Neural progenitor cell (in vitro differentiated cells): ENCODE measurements at regions not wholly inside any gene's neighbourhood (a gene's known extent, or its start where the extent isn't known, plus 50 kb on each side); places are given as distances from the start of the nearest gene placed in this dataset.
A peak's percentile ranks its signal among the peaks of the same experiment; 100 is the strongest.

ENCODE experiments used
- DNase-seq: peaks from one replicate; pipeline ENCODE4 v3.0.0-alpha.2; 2016; ENCODE audit warnings: low spot score
- H2AFZ ChIP-seq: fragments of 200-600 bp; sonication (generic); replicated peaks from 2 replicates; pipeline ENCODE4 v1.6.1; 2016; ENCODE audit warnings: antibody characterized with exemption
- H3F3A ChIP-seq: fragments of 200-600 bp; sonication (generic); 2 replicates; pipeline ENCODE4 v1.6.1; 2016; ENCODE audit warnings: antibody characterized with exemption, low read depth
- H3K27ac ChIP-seq: fragments of 200-600 bp; sonication (generic); 2 replicates; pipeline ENCODE4 v1.5.1; 2016; ENCODE audit warnings: mild to moderate bottlenecking
- H3K27me3 ChIP-seq: fragments of 200-600 bp; sonication (generic); 2 replicates; pipeline ENCODE4 v1.6.1; 2016; ENCODE audit warnings: mild to moderate bottlenecking, moderate library complexity
- H3K36me3 ChIP-seq: fragments of 200-600 bp; sonication (generic); 2 replicates; pipeline ENCODE4 v1.5.1; 2016
- H3K4me1 ChIP-seq: fragments of 200-600 bp; sonication (generic); 2 replicates; pipeline ENCODE4 v1.6.1; 2016; ENCODE audit warnings: mixed run types
- H3K4me2 ChIP-seq: fragments of 200-600 bp; sonication (generic); 2 replicates; pipeline ENCODE4 v1.6.1; 2016
- H3K4me3 ChIP-seq: fragments of 200-600 bp; sonication (generic); 2 replicates; pipeline ENCODE4 v1.5.1; 2016
- H3K79me2 ChIP-seq: fragments of 200-600 bp; sonication (generic); 2 replicates; pipeline ENCODE4 v1.6.1; 2016; ENCODE audit warnings: low read depth
- H3K9ac ChIP-seq: fragments of 200-600 bp; sonication (generic); 2 replicates; pipeline ENCODE4 v1.6.1; 2016
- H3K9me3 ChIP-seq: fragments of 200-600 bp; sonication (generic); 2 replicates; pipeline ENCODE4 v1.5.1; 2016; ENCODE audit warnings: low read depth
- H4K20me1 ChIP-seq: fragments of 200-600 bp; sonication (generic); 2 replicates; pipeline ENCODE4 v1.6.1; 2016; ENCODE audit warnings: low read depth
- H3K27ac Mint-ChIP-seq: 3 replicates; pipeline ENCODE4 v1.8.0; 2021; ENCODE audit warnings: mixed read lengths
- H3K27me3 Mint-ChIP-seq: 2 replicates; pipeline ENCODE4 v1.8.0; 2022; ENCODE audit warnings: low read depth, mild to moderate bottlenecking, inconsistent platforms, moderate library complexity, mixed read lengths; ENCODE audit not compliant: insufficient read depth
- H3K36me3 Mint-ChIP-seq: 3 replicates; pipeline ENCODE4 v1.8.0; 2021; ENCODE audit warnings: mixed read lengths
- H3K4me1 Mint-ChIP-seq: 3 replicates; pipeline ENCODE4 v1.8.0; 2021; ENCODE audit warnings: mixed read lengths
- H3K4me3 Mint-ChIP-seq: 3 replicates; pipeline ENCODE4 v1.8.0; 2021; ENCODE audit warnings: mild to moderate bottlenecking, moderate library complexity, mixed read lengths
- H3K9me3 Mint-ChIP-seq: 3 replicates; pipeline ENCODE4 v1.8.0; 2020; ENCODE audit warnings: mixed read lengths
- EZH2 ChIP-seq: fragments of 200-600 bp; sonication (generic); IDR thresholded peaks from 2 replicates; pipeline ENCODE4 v1.6.1; 2017; ENCODE audit warnings: antibody characterized with exemption, mild to moderate bottlenecking, moderate library complexity
- EZH2phosphoT487 ChIP-seq: fragments of 200-600 bp; sonication (generic); IDR thresholded peaks from 2 replicates; pipeline ENCODE4 v1.6.1; 2017; ENCODE audit warnings: antibody characterized with exemption
- TF ChIP-seq, protein P1 (sequence below): fragments of 200-600 bp; sonication (generic); IDR thresholded peaks from 2 replicates; pipeline ENCODE4 v1.5.1; 2017; ENCODE audit warnings: antibody characterized with exemption, mild to moderate bottlenecking

DNA sequence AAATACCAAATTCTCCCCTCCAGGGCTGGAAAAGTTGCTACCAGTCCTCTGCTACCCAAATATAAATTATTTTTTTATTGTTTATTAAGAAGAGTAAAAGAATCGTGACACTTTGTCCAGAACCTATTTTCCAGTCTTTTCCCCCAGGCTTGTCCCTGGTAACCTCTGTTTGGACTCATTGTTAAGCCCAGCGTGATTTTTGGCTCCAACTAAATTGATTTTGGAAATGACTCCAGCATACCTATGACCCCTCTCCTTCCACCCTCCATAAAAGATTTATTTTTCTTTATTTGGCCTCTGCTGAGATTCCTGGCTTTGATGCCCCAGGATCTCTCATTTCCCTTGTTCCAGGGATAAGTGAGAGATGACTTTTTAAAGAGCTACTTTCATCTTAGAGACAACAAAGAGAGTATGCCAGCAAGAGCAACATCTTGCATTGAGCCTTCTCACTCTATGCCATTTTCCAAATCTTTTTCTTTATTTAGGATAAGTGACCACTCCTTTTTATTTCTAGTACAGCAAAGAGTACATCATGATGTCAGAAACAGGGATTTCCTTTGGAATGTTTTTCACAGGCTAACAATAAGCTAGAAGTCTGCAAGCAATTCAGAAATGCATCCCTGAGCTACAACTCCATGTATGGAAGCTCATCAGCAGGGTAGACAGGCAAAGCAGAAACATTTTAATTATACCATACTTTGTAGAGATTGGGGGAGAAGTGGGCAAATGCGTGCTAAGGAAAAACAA is 75.8 kb downstream of the DAD1 start:
- TF ChIP-seq EZH2phosphoT487 (no peak), EZH2 (no peak)
- TF ChIP-seq, protein P1, sequence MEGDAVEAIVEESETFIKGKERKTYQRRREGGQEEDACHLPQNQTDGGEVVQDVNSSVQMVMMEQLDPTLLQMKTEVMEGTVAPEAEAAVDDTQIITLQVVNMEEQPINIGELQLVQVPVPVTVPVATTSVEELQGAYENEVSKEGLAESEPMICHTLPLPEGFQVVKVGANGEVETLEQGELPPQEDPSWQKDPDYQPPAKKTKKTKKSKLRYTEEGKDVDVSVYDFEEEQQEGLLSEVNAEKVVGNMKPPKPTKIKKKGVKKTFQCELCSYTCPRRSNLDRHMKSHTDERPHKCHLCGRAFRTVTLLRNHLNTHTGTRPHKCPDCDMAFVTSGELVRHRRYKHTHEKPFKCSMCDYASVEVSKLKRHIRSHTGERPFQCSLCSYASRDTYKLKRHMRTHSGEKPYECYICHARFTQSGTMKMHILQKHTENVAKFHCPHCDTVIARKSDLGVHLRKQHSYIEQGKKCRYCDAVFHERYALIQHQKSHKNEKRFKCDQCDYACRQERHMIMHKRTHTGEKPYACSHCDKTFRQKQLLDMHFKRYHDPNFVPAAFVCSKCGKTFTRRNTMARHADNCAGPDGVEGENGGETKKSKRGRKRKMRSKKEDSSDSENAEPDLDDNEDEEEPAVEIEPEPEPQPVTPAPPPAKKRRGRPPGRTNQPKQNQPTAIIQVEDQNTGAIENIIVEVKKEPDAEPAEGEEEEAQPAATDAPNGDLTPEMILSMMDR: no peak
- Histone ChIP-seq H3K27me3 (no peaks in the 10 kb centered on the region), H3K4me1 (peaks cover 42% of the 10 kb centered on the region), H2AFZ (no peak overlapping the region), H3K4me2 (no peak overlapping the region), H3F3A (peaks cover 23% of the 10 kb centered on the region), H3K4me3 (no peak overlapping the region), H3K79me2 (no peaks in the 10 kb centered on the region), H3K9me3 (no peaks in the 10 kb centered on the region), H3K9ac (no peak overlapping the region), H4K20me1 (no peaks in the 10 kb centered on the region), H3K27ac (no peak overlapping the region), H3K36me3 (no peaks in the 10 kb centered on the region)
- H3K9me3 Mint-ChIP-seq: peaks cover under 1% of the 10 kb centered on the region
- peak overlapping the region; percentile 7 for H3K27ac Mint-ChIP-seq
- H3K36me3 Mint-ChIP-seq: peaks cover 1% of the 10 kb centered on the region
- peaks cover 4% of the 10 kb centered on the region for H3K27me3 Mint-ChIP-seq
- H3K4me3 Mint-ChIP-seq: no peak overlapping the region
- H3K4me1 Mint-ChIP-seq: peaks cover 75% of the 10 kb centered on the region
- DNase-seq: no peak

GRCh38 chr14:22512106-22512814 is 76.8 kb downstream of the DAD1 start:
- no peaks in the 10 kb centered on the region for H3K9me3 Mint-ChIP-seq

GRCh38 chr14:22510527-22511110 is 78.4 kb downstream of the DAD1 start:
- no peak for DNase-seq
- H3K27ac ChIP-seq: no peak overlapping the region
- Mint-ChIP-seq H3K4me1 (peaks cover 73% of the 10 kb centered on the region), H3K27me3 (peaks cover 4% of the 10 kb centered on the region), H3K9me3 (no peaks in the 10 kb centered on the region), H3K36me3 (no peaks in the 10 kb centered on the region), H3K27ac (peak overlapping the region; percentile 84), H3K4me3 (no peak overlapping the region)
- no peak overlapping the region for H3K9ac ChIP-seq
- no peaks in the 10 kb centered on the region for H3K27me3 ChIP-seq
- H3F3A ChIP-seq: peaks cover 9% of the 10 kb centered on the region
- no peaks in the 10 kb centered on the region for H3K9me3 ChIP-seq
- TF ChIP-seq, protein P1: no peak
- TF ChIP-seq EZH2phosphoT487: no peak
- TF ChIP-seq EZH2: no peak
- no peaks in the 10 kb centered on the region for H3K36me3 ChIP-seq
- H3K79me2 ChIP-seq: no peaks in the 10 kb centered on the region
- no peak overlapping the region for H3K4me3 ChIP-seq
- H3K4me1 ChIP-seq: peaks cover 41% of the 10 kb centered on the region
- H3K4me2 ChIP-seq: no peak overlapping the region
- peak overlapping the region; percentile 13 for H2AFZ ChIP-seq
- no peaks in the 10 kb centered on the region for H4K20me1 ChIP-seq

More at GRCh38 chr14:22512106-22512814, 76.8 kb downstream of the DAD1 start:
- Mint-ChIP-seq H3K36me3 (no peaks in the 10 kb centered on the region), H3K27ac (peak overlapping the region; percentile 18), H3K4me3 (no peak overlapping the region), H3K27me3 (peaks cover 4% of the 10 kb centered on the region), H3K4me1 (peaks cover 70% of the 10 kb centered on the region)
- H3K9me3 ChIP-seq: no peaks in the 10 kb centered on the region
- H4K20me1 ChIP-seq: no peaks in the 10 kb centered on the region
- H3K4me1 ChIP-seq: peaks cover 37% of the 10 kb centered on the region
- H3K9ac ChIP-seq: no peak overlapping the region
- no peak for DNase-seq
- peaks cover 13% of the 10 kb centered on the region for H3F3A ChIP-seq
- H3K79me2 ChIP-seq: no peaks in the 10 kb centered on the region
- no peak overlapping the region for H3K4me3 ChIP-seq
- TF ChIP-seq, protein P1: no peak
- no peak for TF ChIP-seq EZH2phosphoT487
- TF ChIP-seq EZH2: no peak
- no peaks in the 10 kb centered on the region for H3K27me3 ChIP-seq
- no peaks in the 10 kb centered on the region for H3K36me3 ChIP-seq
- no peak overlapping the region for H3K4me2 ChIP-seq
- H2AFZ ChIP-seq: no peak overlapping the region
- no peak overlapping the region for H3K27ac ChIP-seq
